Activated CD4-positive, alpha-beta T cell treated with anti-CD3 and anti-CD28 coated beads for 24 hours (primary cell): ENCODE measurements at regions not wholly inside any gene's neighbourhood (a gene's known extent, or its start where the extent isn't known, plus 50 kb on each side); places are given as distances from the start of the nearest gene placed in this dataset.
"Not testable (repeated sequence)": the region's sequence is repeated elsewhere in the genome, so short reads cannot be mapped to it uniquely, and the experiment has no call there.

ENCODE experiments used
- DNase-seq, 2 donors: peaks; one replicate each; pipeline ENCODE4 v3.0.0-alpha.2; 2020; ENCODE audit warnings: low read depth in 2 of 2

- DNase-seq, result no peak
Measured at GRCh38 chr7:82566752-82567151, 123.2 kb upstream of the CACNA2D1 start.

DNA sequence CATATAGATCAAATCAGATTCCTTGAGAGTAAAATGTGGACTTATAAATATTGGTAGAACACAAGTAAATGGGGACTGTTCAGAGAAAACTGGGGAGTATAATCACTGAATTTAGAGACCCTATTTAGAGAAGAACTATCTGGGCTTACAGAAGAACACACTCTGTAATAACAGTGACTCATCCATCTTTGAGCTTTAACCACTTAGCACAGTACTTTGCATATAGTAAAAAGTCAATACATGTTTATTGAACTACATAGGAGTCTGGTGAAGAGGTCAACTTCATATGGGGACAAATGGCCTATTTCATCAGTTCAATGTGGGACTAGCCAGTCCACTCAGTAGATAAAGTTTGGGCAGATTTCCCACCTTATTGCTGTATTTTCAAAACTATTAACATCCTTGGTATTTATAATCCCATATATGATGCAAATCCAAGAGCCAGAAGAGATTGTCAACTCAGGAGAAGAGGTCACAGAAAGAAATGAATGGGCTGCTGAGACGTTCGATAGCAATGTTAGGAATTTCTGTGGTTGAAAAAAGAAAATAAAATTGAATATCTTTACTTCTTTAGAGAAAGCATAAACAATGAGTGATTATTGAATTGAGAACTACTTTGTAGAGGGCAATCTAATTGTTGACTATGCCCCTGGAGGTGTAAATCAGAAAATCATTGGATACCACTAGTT is 119.3 kb upstream of the CACNA2D1 start:
- DNase-seq, result no peak

- DNase-seq, result no peak
Measured at GRCh38 chr7:82559193-82559805, 115.7 kb upstream of the CACNA2D1 start.

DNA sequence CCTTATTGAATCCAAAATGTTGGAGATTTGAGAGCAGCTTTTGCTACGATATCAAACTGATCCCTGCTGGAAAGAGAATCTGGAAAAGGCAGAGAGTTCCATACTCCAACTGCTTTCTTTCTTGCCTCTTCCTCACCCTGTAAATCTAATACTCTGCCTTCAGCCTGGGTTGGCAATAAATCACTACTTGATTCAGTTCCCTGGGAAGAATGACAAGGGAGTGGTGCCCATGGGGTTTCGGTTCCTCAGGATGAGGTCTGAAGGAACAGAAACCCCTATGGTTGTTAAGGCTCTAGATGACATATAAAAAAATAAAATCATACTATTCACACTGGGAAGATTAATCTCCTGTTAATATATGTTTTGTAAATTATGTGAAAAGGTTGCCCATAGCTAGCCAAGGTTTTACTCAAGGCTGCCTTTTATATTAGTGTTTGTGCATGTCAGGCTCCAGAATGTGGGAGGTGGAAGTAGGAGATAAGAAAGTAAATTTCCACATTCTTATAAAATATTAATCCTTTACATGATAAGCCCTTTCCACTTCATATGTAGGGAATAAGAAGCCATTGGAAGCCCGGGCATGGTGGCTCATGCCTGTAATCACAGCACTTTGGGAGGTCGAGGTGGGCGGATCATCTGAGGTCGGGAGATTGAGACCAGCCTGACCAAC is 106.2 kb upstream of the CACNA2D1 start:
- DNase-seq, result no peak

GRCh38 chr7:82548141-82548688 is 104.6 kb upstream of the CACNA2D1 start:
- DNase-seq, result no peak

GRCh38 chr7:82542665-82543064 is 99.1 kb upstream of the CACNA2D1 start:
- DNase-seq, result no peak

DNA sequence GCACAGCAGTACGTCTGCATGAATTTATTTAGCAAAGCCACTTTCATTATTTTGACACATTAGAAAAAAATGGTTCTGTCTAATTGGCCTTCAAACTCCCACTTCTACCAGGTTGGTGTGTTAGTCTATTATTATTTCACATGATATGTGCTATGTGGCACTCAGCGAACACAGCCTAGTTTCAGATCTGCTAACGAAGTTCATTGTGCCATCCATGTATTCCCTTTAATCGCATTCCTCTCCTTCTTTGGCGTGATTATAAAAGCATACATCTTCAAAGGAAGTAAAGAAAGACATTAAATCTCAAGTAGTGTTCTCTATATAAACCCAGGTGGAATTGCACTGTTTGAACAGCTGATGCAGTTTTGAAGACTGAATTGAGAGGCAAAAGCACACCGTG is 96.4 kb upstream of the CACNA2D1 start:
- no peak for DNase-seq

DNA sequence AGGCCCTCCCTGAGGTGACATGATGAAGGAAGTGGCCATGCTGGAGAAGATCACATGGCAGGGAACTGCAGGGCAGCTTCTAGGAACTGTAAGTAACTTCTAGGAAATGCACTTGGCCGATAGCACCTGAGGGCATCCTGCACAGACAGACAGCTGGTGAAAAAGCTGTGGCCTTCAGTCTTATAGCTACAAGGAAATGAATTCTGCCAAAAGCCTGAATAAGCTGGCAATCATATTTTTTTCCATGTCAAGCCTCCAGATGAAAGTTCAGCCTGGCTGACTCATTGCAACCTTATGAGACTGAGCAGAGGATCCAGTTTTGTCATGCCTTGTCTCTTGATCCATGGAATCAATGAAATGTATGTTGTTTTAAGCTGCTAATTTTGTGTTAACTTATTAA is 91.1 kb upstream of the CACNA2D1 start:
- no peak for DNase-seq

- DNase-seq, result no peak
Measured at GRCh38 chr7:82530361-82530760, 86.8 kb upstream of the CACNA2D1 start.

- DNase-seq, result no peak
Measured at GRCh38 chr7:82528577-82529310, 85.2 kb upstream of the CACNA2D1 start.

GRCh38 chr7:82527851-82528250 is 84.3 kb upstream of the CACNA2D1 start:
- DNase-seq, result no peak

DNA sequence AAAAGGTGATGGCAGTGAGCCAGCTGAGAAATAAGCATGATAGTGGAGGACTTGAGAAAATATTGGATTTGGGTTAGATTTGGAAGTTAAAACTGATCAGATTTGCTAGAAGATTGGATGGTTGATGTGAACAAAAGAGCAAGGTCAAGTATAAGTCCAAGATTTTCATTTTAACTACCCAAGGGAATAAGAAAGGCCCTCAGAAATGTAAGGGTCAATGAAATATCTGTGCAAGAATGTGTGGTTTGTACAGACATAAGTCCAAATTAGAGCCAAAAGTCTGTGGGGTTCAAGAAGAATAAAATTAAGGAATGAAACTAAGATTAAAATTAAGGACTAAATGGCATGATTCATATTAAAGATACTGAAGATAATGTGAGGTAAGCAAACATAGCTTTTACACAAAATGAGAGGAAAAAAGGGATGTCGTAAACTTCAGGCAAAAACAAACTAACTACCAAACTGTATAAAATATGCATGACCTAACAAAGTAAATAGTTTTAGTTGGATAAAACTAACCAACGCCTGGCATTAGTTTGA is 78.4 kb upstream of the CACNA2D1 start:
- DNase-seq, result no peak

- no peak for DNase-seq
Measured at GRCh38 chr7:82517050-82517449, 73.5 kb upstream of the CACNA2D1 start.

GRCh38 chr7:82511542-82511941 is 68.0 kb upstream of the CACNA2D1 start:
- DNase-seq, result no peak

GRCh38 chr7:82507976-82508677 is 64.5 kb upstream of the CACNA2D1 start:
- no peak for DNase-seq

GRCh38 chr7:82507365-82507975 is 63.9 kb upstream of the CACNA2D1 start:
- no peak for DNase-seq

- DNase-seq, result no peak
Measured at GRCh38 chr7:82506702-82507101, 63.1 kb upstream of the CACNA2D1 start.

GRCh38 chr7:82506208-82506607 is 62.6 kb upstream of the CACNA2D1 start:
- DNase-seq, result no peak

DNA sequence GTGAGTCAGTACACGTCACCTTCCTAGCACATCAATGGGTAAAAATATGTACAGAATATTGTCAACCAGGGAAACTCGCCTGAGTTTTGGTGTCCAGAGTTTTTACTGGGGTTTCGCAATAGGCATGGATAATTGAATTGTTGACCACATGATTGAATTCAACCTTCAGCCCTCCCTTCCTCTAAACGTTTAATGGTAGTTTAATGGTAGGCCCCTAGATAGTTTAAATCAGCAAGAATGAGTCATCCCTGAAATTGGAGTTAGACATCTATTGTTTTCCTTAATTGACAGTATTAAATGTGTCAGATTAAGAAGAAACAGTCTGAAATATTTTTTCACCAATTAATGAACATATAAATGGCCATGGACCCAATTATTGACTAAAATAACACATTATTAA is 57.8 kb upstream of the CACNA2D1 start:
- no peak for DNase-seq

DNA sequence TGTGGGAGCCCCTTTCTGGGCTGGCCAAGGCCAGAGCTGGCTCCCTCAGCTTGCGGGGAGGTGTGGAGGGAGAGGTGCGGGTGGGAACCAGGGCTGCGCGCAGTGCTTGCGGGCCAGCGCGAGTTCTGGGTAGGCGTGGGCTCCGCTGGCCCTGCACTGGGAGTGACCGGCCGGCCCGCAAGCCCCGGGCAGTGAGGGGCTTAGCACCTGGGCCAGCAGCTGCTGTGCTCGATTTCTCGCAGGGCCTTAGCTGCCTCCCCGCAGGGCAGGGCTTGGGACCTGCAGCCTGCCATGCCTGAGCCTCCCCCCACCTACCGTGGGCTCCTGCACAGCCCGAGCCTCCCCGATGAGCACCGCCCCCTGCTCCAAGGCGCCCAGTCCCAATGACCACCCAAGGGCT is 56.0 kb upstream of the CACNA2D1 start:
- not testable (repeated sequence) for DNase-seq

DNA sequence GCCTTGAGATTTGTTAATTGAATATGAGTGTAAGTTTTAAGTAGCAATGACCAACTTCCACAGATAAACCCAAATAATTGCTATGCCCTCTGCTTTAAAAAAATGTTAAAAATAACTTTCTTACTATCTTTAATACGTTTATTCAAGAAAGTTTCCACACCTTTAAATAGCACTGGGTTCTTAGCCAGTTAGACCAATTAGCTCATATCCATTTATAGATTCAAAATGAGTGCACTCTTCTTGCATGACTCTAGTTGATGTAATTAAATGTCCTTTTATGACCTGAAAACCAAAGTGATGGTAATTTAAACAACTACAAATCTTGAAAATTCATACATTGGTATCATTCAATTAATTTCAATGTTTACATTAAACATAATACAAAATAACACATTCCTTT is 50.8 kb upstream of the CACNA2D1 start:
- DNase-seq, result no peak
